ENCODE measurements at regions not wholly inside any gene's neighbourhood (a gene's known extent, or its start where the extent isn't known, plus 50 kb on each side); places are given as distances from the start of the nearest gene placed in this dataset.

DNA sequence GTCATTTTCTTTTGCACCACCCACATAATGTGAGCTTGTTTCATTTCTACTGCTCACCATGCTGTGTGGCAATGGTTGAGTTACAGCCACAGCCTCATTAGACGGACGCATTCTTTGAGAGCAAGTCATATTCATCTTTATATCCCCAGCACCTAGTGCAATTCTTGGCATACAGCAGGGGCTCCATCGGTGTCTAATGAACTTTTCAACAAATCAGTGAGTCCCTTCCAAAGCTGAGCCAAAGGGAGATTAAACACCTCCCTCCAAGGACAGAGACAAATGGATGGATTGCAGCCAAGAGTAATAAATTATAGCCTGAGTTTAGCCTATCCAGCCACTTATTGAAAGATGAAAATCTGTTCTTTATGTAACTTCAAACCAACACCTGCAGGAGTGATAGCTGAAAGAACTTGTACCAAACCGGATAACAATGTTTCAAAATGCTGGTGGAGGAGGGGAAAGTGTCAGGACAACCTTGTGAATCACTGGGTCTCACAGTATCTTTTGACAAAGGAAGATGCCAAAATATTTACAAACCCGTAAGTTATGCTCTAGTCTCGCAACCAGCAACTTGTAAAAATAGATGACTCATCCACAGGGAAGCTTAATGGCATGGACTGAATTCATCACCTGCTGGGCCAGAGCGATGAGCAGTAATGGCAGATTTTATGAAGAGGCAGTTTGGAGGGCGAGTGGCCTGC lies 139.0 kb downstream of the PXDC1 start:
- H3K4me1 ChIP-seq (ENCODE audit: control insufficient read depth in 1 of 2, insufficient read depth in 1 of 2, low read depth in 1 of 2, low read length in 1 of 2), result no peaks in the 10 kb centered on the region
- H3K36me3 ChIP-seq, result no peaks in the 10 kb centered on the region
- no peaks in the 10 kb centered on the region for H3K9me3 ChIP-seq
- no peak overlapping the region for H3K4me3 ChIP-seq (ENCODE audit: low read depth in 1 of 2, low read length in 1 of 2)
- peaks cover 12% of the 10 kb centered on the region for H3K27me3 ChIP-seq
- no peak for TF ChIP-seq CTCF (IDR thresholded peaks at IDR 0.05)
- H3K27ac ChIP-seq, result no peak overlapping the region

DNA sequence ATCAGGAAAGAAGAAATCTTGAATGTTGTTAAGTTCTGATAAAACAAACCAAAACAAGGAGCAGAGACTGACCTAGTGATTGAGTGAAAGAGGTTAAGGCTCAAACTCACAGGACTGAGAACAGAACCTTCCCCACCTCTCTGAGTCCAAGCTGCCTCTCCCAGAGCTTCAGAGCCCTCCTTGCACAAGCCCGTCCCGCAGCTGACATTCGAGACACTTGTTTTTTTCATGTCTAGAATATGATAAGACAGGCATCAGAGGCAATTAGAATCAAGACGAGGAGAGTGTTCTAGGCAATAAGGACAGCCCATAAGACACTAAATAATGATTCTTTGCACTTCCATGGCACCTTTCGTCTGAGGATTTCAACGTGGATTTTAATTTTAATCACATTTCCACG lies 140.6 kb downstream of the PXDC1 start:
- no peak overlapping the region for H3K27ac ChIP-seq
- H3K9me3 ChIP-seq, result no peaks in the 10 kb centered on the region
- H3K36me3 ChIP-seq, result no peaks in the 10 kb centered on the region
- TF ChIP-seq CTCF (IDR thresholded peaks at IDR 0.05), result no peak
- no peak overlapping the region for H3K4me3 ChIP-seq (ENCODE audit: low read depth in 1 of 2, low read length in 1 of 2)
- H3K4me1 ChIP-seq (ENCODE audit: control insufficient read depth in 1 of 2, insufficient read depth in 1 of 2, low read depth in 1 of 2, low read length in 1 of 2), result no peaks in the 10 kb centered on the region
- H3K27me3 ChIP-seq, result peaks cover 12% of the 10 kb centered on the region

- H3K9me3 ChIP-seq, result no peaks in the 10 kb centered on the region
- no peaks in the 10 kb centered on the region for H3K4me1 ChIP-seq (ENCODE audit: control insufficient read depth in 1 of 2, insufficient read depth in 1 of 2, low read depth in 1 of 2, low read length in 1 of 2)
- TF ChIP-seq CTCF (IDR thresholded peaks at IDR 0.05), result no peak
- peaks cover 12% of the 10 kb centered on the region for H3K27me3 ChIP-seq
- H3K4me3 ChIP-seq (ENCODE audit: low read depth in 1 of 2, low read length in 1 of 2), result no peak overlapping the region
- H3K36me3 ChIP-seq, result no peaks in the 10 kb centered on the region
- no peak overlapping the region for H3K27ac ChIP-seq
Measured at GRCh38 chr6:3610206-3610605, 141.3 kb downstream of the PXDC1 start.

- Histone ChIP-seq H3K9me3 (no peaks in the 10 kb centered on the region), H3K27me3 (peaks cover 12% of the 10 kb centered on the region), H3K27ac (no peak overlapping the region), H3K4me1 (ENCODE audit: control insufficient read depth in 1 of 2, insufficient read depth in 1 of 2, low read depth in 1 of 2, low read length in 1 of 2) (no peaks in the 10 kb centered on the region), H3K4me3 (ENCODE audit: low read depth in 1 of 2, low read length in 1 of 2) (no peak overlapping the region), H3K36me3 (no peaks in the 10 kb centered on the region)
- TF ChIP-seq CTCF (IDR thresholded peaks at IDR 0.05), result no peak
Measured at GRCh38 chr6:3609388-3609787, 142.1 kb downstream of the PXDC1 start.

DNA sequence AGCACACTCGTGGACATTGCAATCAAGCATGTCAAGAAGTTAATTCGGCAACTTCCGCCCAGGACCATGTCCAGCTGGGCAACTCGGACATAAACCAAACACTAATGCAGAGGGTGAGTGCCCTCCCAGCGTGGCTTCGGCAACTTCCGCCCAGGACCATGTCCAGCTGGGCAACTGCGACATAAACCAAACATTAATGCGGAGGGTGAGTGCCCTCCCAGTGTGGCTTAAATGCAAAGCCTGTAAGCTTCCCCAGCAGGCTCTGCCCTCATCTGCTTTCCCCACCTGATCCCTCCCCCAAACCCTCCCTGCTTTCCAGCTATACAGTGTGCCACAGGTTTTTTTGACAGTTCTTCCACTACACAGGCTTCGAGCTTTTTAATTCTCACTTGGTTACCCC lies 143.4 kb downstream of the PXDC1 start:
- no peak for TF ChIP-seq CTCF (IDR thresholded peaks at IDR 0.05)
- Histone ChIP-seq H3K4me1 (ENCODE audit: control insufficient read depth in 1 of 2, insufficient read depth in 1 of 2, low read depth in 1 of 2, low read length in 1 of 2) (no peaks in the 10 kb centered on the region), H3K27ac (no peak overlapping the region), H3K27me3 (peaks cover 12% of the 10 kb centered on the region), H3K9me3 (no peaks in the 10 kb centered on the region), H3K36me3 (no peaks in the 10 kb centered on the region), H3K4me3 (ENCODE audit: low read depth in 1 of 2, low read length in 1 of 2) (no peak overlapping the region)

Measured in neutrophil (primary cell).